CD4-positive, alpha-beta T cell treated with Interleukin-6 for 4 hours (primary cell): ENCODE measurements at regions not wholly inside any gene's neighbourhood (a gene's known extent, or its start where the extent isn't known, plus 50 kb on each side); places are given as distances from the start of the nearest gene placed in this dataset.
"Not testable (repeated sequence)": the region's sequence is repeated elsewhere in the genome, so short reads cannot be mapped to it uniquely, and the experiment has no call there.

Source experiments
- DNase-seq: peaks from one replicate; pipeline ENCODE4 v3.0.0-alpha.2; 2020; ENCODE audit warnings: mixed read lengths

- no peak for DNase-seq
These were observed 50.4 kb upstream of the RNF32 start for GRCh38 chr7:156590212-156590611.

DNA sequence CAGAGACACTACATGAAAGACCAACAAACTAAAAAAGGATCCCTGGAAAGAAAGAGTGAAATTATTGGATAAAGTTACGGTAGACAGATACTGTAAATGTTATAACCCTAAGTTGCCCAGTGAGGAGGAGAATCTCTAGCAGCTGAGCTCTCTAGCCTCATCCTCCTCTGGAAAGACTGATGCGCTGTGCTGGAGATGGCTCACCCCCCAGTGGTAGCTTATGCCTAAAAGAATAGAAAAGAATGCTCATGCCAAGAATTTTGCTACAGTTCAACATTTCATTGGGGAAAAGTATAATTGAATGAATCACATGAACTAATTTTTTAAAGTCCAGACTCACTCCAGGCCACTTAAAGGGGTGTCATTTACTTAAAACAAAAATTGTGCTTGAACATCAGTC lies 50.8 kb upstream of the RNF32 start:
- no peak for DNase-seq

DNA sequence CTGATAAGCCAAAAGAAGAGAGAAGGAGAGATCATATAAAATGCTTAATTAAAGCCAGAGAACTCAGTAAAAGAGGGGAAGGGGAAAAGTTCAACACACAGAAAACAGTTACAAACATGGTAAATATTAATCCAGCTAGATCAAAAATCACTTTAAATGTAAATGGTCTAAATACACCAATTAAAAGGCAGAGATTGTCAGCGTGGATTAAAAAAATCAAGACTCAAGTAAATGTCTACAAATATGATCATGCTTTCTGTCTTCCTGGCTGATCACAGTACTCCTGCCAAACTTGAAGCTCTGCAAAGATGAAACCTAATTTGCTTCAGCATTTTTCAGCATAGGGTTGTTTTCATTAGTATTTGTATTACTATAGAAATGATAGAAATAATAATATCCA lies 54.6 kb upstream of the RNF32 start:
- DNase-seq, result no peak

- DNase-seq, result no peak
These were observed 55.4 kb upstream of the RNF32 start for GRCh38 chr7:156585025-156585648.

DNA sequence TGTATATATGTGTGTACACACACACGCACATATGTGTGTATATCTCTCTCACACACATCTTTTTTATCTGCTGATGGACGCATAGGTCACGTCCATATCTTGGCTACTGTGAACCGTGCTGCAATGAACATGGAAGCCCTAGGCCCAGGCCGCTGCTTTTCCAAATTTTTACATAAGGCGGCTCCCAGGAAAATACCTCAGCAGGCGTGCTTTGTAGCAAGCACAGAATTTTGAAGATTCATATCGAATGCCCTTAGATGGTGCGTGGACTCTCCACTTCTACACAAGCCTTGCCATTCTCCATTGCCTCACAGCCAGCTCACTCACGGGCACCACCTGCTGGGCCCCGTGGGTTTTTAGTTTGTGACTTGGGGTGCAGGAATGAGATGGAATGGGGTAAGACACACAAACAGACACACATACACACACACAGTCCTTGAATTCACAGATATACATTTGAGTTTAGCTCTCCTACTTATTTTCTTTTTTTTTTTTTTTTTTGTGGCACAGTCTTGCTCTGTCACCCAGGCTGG lies 57.9 kb upstream of the RNF32 start:
- no peak for DNase-seq

DNA sequence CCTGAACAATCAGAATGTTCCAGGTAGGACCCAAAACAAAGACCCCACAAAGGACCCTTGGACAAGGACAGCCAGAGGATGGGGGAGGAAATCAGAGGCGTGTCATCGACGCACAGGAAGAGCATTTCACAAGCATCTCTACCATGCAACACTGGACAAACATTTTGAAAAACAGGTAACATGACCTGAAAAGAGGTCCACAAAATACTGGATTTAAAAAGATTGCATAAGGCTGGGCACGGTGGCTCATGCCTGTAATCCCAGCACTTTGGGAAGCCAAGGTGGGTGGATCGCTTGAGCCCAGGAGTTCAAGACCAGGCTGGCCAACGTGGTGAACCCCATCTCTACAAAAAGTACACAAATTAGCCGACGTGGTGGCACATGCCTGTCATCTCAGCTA lies 60.5 kb upstream of the RNF32 start:
- DNase-seq, result no peak

GRCh38 chr7:156579566-156579965 lies 61.0 kb upstream of the RNF32 start:
- no peak for DNase-seq

DNA sequence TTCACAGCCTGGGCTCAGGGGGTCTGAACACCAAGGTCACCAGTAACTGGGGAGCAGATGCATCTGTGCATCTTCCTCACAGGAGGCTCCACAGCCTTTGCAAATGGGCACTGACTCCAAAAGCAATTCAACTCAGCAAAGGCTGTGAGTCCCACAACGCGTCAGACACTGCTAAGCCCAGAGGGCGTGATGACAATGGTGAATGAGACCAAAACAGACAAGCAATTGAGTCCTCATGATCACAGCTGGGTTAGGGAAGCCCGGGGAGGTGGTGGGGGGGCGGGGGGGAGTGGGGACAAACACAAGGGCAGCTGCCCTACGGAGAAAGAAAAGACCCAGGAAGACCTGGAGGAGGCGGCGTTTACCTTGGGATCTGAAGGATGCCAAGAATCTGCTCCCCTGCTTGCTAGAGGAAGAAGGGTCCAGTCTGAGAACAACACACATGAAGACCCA lies 61.6 kb upstream of the RNF32 start:
- no peak for DNase-seq

DNA sequence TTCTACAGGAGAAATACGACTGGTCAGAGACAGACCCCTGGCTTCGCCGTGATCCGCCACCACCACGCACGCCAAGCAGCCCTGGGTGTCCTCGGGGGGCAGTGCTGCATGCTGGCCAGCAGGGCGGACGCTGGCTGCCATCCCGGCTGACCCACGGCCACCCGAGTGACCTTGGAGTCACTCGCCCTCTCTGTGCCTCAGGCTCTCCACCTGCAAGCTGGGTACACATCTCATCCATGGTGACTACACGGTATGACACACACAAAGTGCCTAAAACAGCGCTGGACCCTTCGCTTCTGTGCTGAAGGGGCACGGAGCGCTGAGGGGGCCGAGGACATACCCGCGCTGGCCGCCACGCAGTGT lies 62.0 kb upstream of the RNF32 start:
- no peak for DNase-seq

- no peak for DNase-seq
These were observed 62.7 kb upstream of the RNF32 start for GRCh38 chr7:156577645-156578577.

- no peak for DNase-seq
These were observed 64.1 kb upstream of the RNF32 start for GRCh38 chr7:156576216-156577058.

- DNase-seq, result no peak
These were observed 72.3 kb upstream of the RNF32 start for GRCh38 chr7:156568258-156568657.

DNA sequence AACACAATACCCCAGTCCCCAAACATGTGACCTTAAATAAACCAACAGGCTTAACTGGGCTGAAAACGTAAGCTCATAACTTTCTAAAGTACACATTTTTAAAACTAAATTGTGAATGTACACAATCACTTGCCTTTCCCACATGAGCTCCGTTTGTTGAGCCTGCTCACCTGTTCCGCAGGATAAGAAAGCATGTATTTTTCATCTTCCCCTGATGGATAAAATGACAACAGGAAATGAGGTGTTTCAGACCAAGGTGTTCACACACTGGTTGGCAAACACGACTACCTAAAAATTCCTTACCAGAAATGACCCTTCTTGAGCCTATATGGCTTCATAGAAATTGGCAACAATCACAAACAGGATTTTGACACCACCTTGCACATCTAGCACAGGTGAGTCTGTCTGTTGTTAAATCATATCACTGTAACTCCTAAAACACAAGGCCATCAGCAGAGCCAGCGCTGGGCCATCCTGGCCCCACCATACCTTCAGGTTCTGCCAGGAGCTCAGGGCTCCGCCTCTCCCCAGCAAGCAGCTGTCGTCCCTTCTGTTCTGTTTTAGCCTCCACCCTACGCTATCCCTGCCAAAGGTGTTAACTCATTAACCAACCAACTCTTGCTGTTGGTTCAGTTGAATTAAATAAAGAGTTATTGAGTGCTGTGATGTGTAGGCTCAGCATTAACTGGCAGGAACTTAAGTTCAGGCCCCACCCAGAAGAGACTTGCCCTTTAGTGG lies 73.6 kb upstream of the RNF32 start:
- DNase-seq, result no peak

GRCh38 chr7:156565002-156565401 lies 75.6 kb upstream of the RNF32 start:
- not testable (repeated sequence) for DNase-seq

DNA sequence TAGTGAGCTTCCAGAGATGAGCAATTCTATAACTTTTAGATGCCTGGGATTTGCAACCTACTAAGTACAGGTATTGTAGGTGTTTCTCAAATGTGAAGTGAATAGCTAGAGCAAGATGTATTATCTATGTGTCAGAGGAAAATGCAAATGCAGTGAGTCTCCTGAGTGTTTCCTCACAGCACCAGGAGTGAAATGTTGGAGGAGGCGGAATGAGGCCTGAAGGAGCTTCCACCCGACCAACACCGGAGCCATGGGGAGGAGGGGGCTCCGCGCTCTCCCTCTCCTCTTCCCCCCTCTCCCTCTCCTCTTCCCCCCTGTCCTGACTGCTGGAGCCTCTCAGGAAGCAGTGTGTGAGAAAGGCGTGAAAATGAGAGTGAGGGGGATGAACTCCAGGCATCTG lies 79.9 kb upstream of the RNF32 start:
- DNase-seq, result no peak

DNA sequence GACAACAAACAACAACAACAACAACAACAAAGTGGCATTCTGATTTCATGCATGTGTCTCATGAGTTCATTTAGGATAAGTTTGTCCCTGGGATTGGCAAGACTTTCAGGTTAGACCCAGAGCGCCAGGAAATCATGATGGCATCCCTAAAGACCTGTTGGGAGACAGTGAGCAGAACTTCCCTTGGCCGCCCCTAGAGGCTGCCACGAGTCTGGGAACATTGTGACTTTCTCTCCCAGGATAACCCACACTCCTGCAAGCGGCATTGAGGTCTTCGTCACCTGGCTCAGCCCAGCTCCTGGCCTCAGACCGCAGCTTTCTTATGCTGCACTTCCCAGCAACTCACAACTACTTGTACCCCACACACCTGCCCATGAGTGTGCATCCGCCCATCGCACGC lies 80.5 kb upstream of the RNF32 start:
- DNase-seq, result no peak

- DNase-seq, result no peak
These were observed 81.6 kb upstream of the RNF32 start for GRCh38 chr7:156559001-156559400.

- DNase-seq, result no peak
These were observed 82.4 kb upstream of the RNF32 start for GRCh38 chr7:156558198-156558597.

DNA sequence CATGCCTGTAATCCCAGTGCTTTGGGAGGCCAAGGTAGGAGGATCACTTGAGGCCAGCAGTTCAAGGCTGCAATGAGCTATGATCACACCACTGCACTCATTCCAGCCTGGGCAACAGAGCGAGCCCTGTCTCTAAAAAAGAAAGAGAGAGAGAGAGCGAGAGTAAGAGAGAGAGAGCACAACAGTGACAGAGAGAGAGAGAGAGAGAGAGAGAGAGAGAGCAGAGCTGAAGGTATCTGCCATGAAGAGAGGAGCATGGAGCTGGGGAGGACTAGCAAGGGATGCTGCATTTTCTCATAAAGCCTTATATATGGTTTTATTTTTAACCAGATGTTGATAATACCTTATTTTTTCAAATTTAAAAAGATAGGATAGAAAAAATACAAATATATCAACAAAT lies 84.5 kb upstream of the RNF32 start:
- no peak for DNase-seq

DNA sequence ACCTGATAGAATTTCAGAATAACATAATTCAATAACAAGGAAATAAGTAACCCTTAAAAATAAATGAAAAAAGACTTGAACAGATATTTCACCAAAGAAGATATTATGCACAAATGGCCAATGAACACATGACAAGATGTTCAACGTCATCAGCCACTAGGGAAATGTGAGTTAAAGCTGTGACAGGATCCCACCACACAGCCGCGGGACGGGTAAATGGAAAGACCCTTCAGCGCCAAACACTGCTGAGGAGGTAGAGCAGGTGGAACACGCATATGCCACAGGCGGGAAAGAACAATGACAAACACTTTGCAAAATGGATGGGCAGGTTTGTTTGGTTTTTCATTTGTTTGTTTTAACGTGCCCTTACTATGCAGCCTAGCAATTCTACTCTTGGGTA lies 86.1 kb upstream of the RNF32 start:
- DNase-seq, result no peak

DNA sequence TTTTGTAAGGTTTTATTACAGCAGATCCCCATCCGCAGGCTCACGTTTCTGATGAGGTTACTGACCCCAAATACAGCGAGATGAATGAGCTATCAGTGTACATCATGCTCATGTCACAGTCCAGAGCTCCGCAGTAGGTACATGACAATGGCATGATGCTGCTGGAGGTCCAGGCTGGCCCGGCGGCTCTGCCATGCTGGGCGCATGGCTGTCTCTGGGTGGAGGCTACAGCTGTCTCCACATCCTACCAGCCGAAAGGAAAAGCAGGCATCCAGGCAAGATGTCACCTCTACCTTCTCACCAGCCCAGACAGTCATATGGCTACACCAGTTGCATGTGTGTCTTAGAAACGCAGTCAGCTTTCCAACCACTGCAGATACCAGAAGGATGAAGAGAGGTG lies 90.9 kb upstream of the RNF32 start:
- no peak for DNase-seq

GRCh38 chr7:156547884-156548561 lies 92.6 kb upstream of the RNF32 start:
- DNase-seq, result no peak
